ENCODE measurements at regions not wholly inside any gene's neighbourhood (a gene's known extent, or its start where the extent isn't known, plus 50 kb on each side); places are given as distances from the start of the nearest gene placed in this dataset.

DNA sequence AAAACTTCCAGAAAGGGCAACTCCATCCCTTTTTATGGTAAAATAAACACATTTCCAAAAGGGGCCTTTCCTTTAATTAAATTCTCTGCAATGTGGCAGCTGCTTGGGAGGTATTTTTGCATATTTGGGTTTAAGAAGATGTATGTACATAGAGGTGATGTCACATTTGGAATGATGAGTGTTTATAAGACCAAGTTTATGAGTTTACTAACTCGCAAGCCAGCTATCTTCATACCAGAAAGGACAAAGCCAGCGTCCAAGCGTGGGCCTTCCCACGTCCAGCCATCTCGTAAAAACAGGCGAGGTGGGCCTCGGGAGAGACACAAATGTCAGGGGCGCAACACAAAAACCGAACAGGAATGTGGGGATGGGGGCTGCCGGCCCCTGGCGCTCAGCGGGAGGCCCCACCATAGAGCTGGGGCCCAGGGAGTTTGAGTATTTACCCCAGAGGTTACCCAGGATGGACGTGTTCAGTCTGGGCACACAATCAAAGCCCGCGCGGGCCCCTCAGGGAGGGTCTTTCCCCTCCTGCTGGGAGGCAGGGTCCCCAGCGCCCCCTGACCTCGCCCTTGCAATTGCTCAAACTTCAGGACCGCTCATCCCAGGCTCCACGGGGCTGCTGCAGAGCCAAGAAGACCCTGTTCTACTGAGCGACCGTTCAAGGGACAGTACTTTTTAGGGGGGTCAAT is 137.3 kb downstream of the TWIST2 start:
- DNase-seq: no peak

DNA sequence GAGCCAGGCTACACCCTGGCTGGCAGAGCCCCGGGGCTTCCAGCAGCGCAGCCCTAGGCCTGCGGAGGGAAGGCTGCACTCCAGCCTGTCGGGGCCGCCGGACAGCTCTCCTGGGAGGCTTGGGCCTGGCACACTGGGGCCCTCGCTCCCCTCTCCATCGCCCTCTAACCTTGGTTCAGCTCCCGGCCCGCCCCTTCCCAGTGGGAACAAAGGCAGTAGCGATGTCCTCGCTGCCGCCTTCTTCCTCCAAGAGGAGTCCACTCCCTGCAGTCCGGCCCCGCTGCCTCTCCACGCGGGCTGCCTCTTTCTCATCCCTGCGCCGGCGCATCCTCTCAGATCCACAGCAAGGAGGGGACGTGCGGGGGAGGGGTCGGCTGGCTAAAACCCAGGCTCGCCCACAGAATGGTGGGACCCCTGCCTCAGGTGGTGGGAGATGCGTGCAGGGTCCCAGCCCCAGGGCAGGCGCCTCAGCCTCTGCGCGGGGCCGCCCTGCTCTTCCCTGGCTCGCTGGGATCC is 138.1 kb downstream of the TWIST2 start:
- DNase-seq: no peak

DNA sequence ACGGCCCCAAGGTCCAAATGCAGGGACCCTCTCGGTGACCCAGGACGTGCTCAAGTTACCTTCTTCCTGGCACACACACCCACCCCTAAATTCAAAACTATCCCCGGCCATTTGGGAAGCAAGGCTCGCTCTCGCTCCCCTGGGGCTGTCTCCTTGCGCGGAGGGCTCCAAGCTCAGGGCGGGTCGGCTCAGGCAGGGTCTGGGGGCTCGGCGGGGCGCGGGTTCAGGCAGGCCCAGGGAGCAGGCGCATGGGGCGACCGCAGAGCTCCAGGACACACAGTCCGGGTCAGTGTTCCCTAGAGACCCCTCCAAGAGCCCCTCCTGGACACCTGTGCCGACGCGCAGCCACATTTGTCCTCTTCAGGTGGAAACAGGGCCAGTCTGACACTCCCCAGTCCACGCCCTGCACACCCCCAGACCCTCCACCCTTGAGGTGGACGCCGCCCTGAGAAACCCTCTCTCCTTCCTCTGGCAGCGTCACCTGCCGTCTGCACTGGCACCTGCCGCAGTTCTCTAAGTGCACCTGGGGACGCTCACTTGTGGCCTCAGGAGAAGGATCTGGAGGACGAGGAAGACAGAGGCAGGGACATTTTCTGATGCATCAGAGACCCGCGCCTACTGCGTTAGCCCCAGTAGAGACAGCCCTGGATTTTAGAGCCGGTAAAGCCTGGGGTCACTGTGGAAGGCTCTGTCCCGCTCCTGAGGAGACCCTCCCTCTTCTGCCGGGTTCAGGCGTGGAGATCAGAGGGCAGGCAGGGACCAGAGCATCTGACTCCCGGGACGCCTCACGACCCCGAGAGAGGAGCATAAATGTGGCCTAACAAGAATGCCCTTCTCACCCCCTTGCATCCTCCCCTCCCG is 138.8 kb downstream of the TWIST2 start:
- no peak for DNase-seq

DNA sequence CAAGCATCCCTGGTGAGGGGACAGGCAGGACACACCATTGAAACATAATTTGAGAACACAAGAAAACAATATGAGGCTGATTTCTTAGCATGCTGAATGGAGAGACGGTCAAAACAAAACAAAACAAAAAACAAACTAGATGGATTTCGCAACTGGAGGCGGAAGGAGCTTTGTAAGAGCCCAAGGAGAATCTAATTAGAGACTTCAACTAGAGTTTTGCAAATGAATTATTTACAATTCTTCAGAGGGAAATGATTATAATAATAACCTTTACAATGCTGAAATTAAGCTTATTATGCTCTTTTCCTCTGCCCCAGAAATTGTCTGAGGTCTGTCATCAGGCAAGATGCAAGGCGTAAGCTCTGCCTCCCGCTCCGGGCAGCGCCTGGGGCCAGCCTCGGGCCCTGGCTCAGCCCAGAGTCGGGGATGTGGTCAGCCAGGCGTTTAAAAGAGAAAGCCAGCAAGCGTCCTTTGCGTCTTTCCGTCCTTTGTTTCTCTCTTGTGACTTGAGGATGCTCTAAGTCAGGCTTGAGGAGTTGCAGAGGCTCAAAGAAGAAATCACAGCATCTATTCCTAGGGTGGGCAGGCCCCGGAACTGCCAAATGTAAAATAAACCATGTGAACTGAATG is 139.6 kb downstream of the TWIST2 start:
- DNase-seq: no peak

DNA sequence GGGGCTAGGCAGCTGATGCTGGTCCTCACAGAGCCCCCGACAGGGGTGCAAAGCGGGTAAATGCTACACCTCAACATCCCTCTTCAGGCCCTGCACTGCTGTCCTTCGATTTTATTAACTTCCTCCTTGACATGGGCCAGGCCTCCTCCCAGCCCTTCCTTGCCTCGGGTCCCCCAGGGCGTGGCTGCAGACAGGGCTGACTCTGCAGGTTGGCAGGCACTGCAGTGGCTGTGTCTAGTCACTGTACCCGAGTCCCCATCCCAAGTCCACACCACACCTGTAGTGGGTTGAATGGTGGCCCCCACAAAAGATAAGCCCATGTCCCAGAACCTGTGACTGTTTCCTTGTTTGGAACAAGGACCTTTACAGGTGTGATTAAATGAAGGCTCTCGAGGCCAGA is 140.2 kb downstream of the TWIST2 start:
- DNase-seq: no peak

DNA sequence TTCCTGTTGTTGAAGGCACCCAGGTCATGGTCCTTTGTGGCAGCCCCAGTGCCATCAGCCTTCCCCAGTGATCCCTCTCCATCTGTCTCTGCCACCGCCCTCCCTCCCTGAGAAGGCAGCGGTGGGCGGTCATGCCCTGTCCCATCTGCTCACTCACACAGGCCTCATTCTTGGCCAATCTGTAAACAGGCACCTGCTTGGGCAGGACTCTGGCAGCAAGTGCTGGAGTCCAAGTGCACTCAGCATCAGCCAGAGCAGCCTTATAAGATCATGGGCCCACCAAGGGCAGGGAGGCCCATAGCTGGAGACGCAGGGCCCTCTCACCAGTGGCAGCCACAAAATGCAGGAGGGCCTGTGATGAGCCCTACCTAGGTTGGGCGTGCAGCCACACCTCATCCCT is 140.9 kb downstream of the TWIST2 start:
- no peak for DNase-seq

DNA sequence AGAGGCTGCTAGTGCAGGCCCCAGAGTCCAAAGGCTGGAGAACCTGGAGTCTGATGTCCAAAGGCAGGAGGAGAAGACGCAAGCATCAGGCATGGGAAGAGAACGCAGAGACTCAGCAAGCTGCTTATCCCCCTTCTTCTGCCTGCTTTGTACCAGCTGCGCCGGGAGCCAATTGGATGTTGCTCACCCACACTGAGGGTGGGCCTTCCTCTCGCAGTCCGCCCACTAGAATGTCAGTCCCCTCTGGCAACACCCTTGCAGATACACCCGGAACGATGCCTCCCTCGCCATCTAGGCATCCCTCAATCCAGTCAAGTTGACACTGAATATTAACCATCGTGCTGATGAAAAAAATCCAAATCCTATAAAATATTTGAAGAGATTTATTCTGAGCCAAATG is 141.6 kb downstream of the TWIST2 start:
- no peak for DNase-seq

DNA sequence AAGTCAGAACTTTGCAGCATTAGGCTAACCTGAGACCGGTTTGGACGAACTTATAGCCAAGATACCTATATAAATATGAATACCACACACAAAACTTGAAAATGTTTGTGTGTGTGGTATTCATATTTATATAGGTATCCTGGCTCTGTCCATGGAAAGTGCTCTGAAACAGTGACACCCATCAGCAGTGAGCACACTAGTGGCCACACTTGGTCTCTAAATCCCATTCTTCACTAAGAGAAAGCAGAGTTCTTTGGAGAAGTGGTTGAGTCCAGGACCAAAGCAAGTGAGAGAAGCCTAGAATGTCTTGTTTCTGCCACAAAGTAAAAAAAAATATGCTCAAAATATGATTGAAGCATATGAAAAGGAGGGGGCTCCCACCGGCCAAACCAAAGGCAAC is 146.5 kb downstream of the TWIST2 start:
- no peak for DNase-seq

DNA sequence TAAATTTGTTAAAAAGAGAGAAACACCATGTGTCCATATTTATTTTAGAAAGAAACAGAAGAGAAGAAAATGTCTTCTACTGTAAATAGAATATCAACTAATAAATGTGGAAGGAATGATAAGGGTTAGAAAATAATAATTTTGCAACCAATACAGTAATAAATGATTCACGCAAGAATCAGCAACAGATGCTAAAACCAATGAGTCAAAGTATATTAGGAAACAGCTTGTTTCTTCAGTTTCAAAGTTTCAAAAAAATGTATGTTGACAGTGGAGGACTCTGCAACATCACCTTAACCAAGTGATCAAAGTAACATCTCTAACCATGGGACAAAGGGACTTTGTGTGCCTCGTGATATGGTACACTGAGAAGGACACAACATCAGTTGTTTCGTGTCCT is 147.0 kb downstream of the TWIST2 start:
- DNase-seq: no peak

DNA sequence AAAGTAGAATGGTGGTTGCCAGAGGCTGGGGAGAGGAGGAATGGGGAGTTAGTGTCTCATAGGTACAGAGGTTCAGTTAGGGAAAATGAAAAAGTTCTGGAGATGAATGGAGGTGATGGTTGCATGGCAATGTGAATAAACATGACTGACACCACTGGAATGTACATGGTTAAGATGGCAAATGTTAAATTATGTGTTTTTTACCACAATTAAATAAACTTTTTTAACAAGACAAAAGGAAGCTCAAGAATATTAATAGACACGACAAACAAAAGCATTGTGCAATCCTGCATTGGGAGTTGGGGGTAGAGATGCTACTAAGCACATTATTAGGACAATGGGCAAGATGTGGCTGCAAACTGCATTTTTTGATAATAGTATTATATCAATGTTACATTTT is 147.7 kb downstream of the TWIST2 start:
- DNase-seq: no peak

DNA sequence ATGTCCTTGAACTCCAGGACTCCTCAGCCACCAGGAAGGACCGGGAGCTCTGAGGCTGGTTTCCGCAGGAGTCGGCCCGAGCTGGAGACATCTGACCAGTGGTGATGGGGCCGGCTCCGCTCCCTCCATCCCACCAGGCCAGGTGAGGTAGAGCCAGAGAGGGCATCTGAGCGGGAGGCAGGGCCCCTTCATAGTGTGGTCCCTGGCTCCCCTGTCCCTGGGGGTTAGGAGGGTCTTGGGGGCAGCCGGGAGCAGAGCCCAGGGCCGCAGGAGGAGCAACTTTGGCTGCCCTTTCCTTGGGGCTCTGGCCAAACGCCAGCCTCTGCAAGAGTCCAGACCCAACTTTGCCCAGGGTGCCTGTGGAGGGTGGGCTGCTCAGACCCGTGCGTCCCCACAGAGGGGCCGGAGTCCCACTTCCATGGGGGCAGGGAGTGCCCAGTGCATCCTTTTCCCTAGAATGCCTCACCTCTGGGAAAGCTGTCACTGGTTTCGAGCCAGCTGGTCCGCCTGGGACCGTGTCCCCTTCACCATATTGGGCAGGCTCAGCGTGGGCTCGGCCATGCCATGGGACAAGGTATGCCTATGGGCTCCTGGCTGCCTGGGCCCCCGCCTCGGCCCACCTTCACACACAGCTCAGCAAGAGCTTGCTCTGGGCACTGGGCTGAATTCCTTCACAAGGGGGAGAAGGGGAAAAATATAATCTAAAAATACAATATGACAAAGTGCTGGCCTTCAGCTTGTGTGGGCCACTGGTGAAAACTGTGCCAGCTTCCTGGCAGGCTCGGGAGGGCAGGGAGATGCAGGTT is 148.6 kb downstream of the TWIST2 start:
- no peak for DNase-seq

DNA sequence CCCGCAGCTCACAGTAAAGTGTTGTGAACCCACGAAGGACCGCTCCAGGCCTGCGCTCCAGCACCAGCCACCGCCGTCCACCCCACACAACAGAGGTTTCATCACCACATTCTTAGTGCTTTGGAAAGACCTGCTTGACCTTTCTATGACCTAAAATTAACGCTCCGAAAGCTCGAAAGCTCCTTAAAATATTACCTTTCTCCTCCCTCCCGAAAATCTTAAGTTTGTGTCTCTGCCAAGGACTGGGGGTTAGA is 149.2 kb downstream of the TWIST2 start:
- DNase-seq: no peak

DNA sequence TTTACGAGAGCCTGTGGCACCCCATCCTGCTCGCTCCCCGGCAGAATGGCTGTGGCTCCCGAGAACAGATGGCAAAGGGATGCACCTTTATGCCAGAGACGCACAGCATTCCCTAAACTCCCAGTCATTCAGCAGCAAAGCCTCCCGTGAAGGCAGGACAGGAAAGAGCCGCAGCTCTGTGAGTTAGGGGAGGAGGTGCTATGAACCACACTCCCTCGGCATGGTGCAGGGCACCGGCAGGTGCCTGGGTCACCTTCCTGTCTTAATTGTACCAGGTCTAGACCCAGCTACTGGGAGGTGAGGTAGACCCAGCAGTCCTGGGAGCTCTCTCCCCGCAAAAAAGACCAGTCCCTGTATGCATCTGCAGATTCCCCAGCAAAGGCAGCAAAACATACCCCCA is 149.8 kb downstream of the TWIST2 start:
- no peak for DNase-seq

Data from stimulated activated CD4-positive, alpha-beta T cell treated with anti-CD3 and anti-CD28 coated beads, Interleukin-4, amount 100 ng/mL, for 24 hours (primary cell).